GM13976 (cell line): ENCODE measurements at regions not wholly inside any gene's neighbourhood (a gene's known extent, or its start where the extent isn't known, plus 50 kb on each side); places are given as distances from the start of the nearest gene placed in this dataset.

Experiments
- DNase-seq: peaks from one replicate; pipeline ENCODE4 v3.0.0; 2012; ENCODE audit warnings: low spot score
- CTCF ChIP-seq: IDR thresholded peaks from 2 replicates; pipeline ENCODE4 v1.5.1; 2012; ENCODE audit warnings: borderline replicate concordance, mild to moderate bottlenecking; ENCODE audit not compliant: insufficient read depth; ENCODE audit errors: extremely low read depth, missing control alignments, control extremely low read depth
- in situ Hi-C: fragments of 300-500 bp; cut with MboI; formaldehyde crosslinking; loops from one replicate; pipeline ENCODE4 v1.12.0; 2022; ENCODE audit warnings: low sequenced_read_pairs, mixed read lengths, inconsistent platforms; ENCODE audit not compliant: unreplicated experiment

DNA sequence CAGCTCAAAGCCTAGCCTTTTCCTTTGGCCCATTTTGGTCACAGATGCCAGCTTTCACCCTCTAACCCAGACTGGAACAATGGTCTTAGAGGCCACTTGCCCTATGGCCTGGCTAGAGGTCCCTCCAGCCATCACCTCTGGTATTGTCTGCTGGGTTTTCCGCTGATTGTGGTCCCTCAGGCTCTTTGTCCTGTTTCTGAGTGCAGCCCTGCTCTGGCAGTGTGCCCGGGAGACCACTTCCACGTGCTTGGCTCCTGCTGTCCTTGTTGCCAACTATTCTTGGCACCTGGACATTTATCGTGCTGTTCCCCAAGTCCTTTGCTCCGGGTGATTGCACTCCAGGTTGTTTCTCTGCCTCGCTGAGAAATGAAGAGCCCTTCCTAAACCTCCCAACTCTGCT lies 53.3 kb upstream of the FAM180A start:
- no peak for DNase-seq
- in situ Hi-C loops = no loop called here
- no peak for TF ChIP-seq CTCF

DNA sequence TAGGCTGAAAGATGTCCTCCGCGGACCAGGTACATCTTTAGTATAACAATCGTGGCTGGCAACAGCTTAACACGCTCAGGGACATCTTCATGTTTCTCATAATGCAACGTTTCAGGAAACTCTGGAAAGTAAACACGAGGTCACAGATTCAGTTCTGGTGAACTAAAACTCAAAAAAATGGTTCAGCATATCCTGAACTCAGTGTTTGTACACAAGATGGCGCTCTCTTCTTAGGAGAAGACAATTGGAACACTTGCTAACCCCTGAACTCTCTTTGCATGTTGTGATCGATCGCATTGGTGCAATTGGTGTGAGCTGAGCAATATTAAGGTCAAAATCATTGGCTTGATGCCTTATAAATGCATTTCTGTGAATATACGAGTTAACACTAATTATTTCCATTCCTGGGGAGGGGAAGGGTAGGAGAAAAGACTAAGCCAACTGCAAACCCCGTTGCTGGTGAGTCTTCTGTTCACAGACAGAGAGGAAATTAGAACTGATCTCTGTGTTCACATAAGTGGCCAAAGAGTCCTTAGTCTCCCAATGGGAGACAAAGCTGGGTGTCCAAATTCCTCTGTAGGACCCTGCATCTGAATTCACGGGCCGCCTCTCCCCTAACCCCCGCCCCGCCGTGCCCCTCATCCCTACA lies 52.6 kb upstream of the FAM180A start:
- in situ Hi-C loops = no loop called here
- DNase-seq = peak; percentile 71
- peak; percentile 58 for TF ChIP-seq CTCF

DNA sequence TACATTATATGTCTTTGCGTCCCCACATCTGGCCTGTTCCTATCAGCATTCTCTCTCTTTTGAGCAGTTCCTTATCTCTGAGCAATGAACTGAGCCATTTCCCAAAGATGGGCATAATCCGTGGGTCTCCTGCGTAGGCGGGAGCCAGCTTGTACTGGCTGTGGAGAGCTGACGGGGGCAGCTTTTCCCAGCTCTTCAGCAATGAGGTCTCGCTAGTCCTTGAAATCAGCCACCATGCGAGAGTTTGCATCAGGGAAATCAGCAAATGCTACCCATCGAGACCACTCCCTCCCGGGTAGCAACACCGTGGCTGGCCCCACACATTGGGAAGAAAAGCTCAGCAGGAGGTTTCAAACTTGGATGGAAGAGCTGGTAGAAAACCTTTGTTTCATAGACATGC lies 51.9 kb upstream of the FAM180A start:
- TF ChIP-seq CTCF = no peak
- in situ Hi-C loops = no loop called here
- no peak for DNase-seq

GRCh38 chr7:135799881-135800280 lies 51.3 kb upstream of the FAM180A start:
- no peak for TF ChIP-seq CTCF
- in situ Hi-C loops = no loop called here
- no peak for DNase-seq
